ENCODE measurements at regions not wholly inside any gene's neighbourhood (a gene's known extent, or its start where the extent isn't known, plus 50 kb on each side); places are given as distances from the start of the nearest gene placed in this dataset.

DNA sequence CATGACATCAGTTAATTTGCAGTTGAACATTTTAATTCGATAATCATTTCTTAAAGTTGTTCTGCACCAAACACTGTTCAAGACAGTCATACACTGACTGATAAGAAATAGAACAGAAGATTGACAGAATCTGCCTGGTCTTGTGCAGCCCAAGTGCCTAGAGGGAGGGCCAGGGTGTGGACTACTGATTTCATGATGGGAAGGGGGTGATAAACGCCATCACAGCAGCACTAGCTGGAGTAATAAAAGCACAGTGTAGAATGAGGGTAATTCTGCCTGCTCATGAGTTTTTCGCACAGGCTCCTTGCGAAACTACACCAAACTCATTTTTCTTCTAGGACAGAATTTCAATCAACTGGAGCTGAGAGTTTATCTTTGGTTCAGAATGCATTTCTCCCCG is 270.1 kb downstream of the ARL4A start:
- no peak for TF ChIP-seq EZH2 (IDR thresholded peaks at IDR 0.05)
- TF ChIP-seq POLR2AphosphoS5 (IDR thresholded peaks at IDR 0.05; ENCODE audit: borderline replicate concordance, low read depth, low read length) = no peak
